Small intestine (tissue), 7 donors: ENCODE measurements at regions not wholly inside any gene's neighbourhood (a gene's known extent, or its start where the extent isn't known, plus 50 kb on each side); places are given as distances from the start of the nearest gene placed in this dataset.
"Not testable (repeated sequence)": the region's sequence is repeated elsewhere in the genome, so short reads cannot be mapped to it uniquely, and the experiment has no call there.

Experiments used
- DNase-seq, 2 donors: peaks; one replicate each; pipeline versions ENCODE4 v3.0.0 to v3.0.0-alpha.2; 2013
- FAIRE-seq: peaks from 2 replicates; lab custom pipeline; 2012; peaks lifted over from hg19 to GRCh38; lab: Jason Lieb, UNC
- H3K27ac ChIP-seq, 3 donors: one replicate each; pipeline ENCODE4 v1.5.1; 2013; ENCODE audit warnings: low read length in 2 of 3, mild to moderate bottlenecking in 2 of 3, control low read depth in 1 of 3, inconsistent platforms in 1 of 3, low read depth in 1 of 3, moderate library complexity in 1 of 3
- H3K27me3 ChIP-seq, 3 donors: one replicate each; pipeline ENCODE4 v1.6.1; 2013; ENCODE audit warnings: low read length in 3 of 3, inconsistent platforms in 1 of 3; ENCODE audit not compliant: control insufficient read depth in 3 of 3, insufficient read depth in 3 of 3
- H3K36me3 ChIP-seq, 3 donors: one replicate each; pipeline ENCODE4 v1.6.1; 2013; ENCODE audit warnings: low read length in 3 of 3, inconsistent platforms in 1 of 3, low read depth in 1 of 3, mild to moderate bottlenecking in 1 of 3, moderate library complexity in 1 of 3; ENCODE audit not compliant: control insufficient read depth in 3 of 3, insufficient read depth in 2 of 3
- H3K4me1 ChIP-seq, 3 donors: one replicate each; pipeline ENCODE4 v1.6.1; 2013; ENCODE audit warnings: low read length in 2 of 3, inconsistent platforms in 1 of 3, low read depth in 1 of 3, mild to moderate bottlenecking in 1 of 3, moderate library complexity in 1 of 3; ENCODE audit not compliant: control insufficient read depth in 3 of 3, insufficient read depth in 2 of 3
- H3K4me3 ChIP-seq, 3 donors: one replicate each; pipeline ENCODE4 v1.5.1; 2013; ENCODE audit warnings: low read length in 3 of 3, control low read depth in 1 of 3, inconsistent platforms in 1 of 3, low read depth in 1 of 3, mild to moderate bottlenecking in 1 of 3, moderate library complexity in 1 of 3
- H3K9me3 ChIP-seq, 2 donors: one replicate each; pipeline ENCODE4 v1.6.1; 2013; ENCODE audit warnings: low read depth in 1 of 2, low read length in 1 of 2; ENCODE audit not compliant: control insufficient read depth in 2 of 2, insufficient read depth in 1 of 2
- WGBS, 3 donors: extraction: QIAGEN DNeasy Blood & Tissue Kit; methylation state at CpG; one replicate each; pipeline ENCODE4 v1.1.7; 2013; 5-methylcytosine and 5-hydroxymethylcytosine counted together
- donor health status: healthy with polysubstance abuse.
- donor health status: control.
- donor health status: control.
- donor health status: Bipolar disorder and iron deficiency.
- donor health status: healthy.

- Histone ChIP-seq H3K27me3 (no peaks in the 10 kb centered on the region), H3K9me3 (no peaks in the 10 kb centered on the region), H3K4me3 (no peak overlapping the region), H3K27ac (no peak overlapping the region), H3K4me1 (no peaks in the 10 kb centered on the region), H3K36me3 (no peaks in the 10 kb centered on the region)
- FAIRE-seq = no peak
- no peak for DNase-seq
- WGBS, 3 donors = 13 to 38% (median 31%) methylated on average over 1 of the region's 1 CpG
Measured at GRCh38 chr12:25322351-25322750, 71.6 kb upstream of the KRAS start.

DNA sequence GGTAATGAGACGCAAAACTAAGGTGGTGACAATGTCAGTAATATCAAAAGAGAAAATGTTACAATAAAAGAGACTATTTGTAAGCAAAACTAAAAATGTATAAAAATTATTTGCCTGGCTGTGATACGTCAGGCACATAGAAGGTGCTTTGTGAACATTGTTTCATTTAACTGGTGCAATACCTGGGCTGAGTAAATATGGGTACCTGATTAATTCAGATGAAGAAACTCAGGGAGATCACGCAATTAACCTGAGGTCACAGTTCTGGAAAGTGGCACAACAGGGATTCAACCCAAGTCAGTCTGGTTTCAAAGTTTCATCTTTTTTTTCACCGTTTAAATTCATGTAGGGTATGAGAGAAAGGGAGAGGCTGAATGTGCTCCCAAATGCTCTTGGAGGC lies 71.0 kb upstream of the KRAS start:
- Histone ChIP-seq H3K9me3 (no peaks in the 10 kb centered on the region), H3K27me3 (no peaks in the 10 kb centered on the region), H3K4me3 (no peak overlapping the region), H3K4me1 (no peaks in the 10 kb centered on the region), H3K27ac (no peak overlapping the region), H3K36me3 (no peaks in the 10 kb centered on the region)
- 86 to 92% (median 87%) methylated on average over 4 of the region's 4 CpGs for WGBS, 3 donors
- FAIRE-seq (no peak), DNase-seq (no peak)

DNA sequence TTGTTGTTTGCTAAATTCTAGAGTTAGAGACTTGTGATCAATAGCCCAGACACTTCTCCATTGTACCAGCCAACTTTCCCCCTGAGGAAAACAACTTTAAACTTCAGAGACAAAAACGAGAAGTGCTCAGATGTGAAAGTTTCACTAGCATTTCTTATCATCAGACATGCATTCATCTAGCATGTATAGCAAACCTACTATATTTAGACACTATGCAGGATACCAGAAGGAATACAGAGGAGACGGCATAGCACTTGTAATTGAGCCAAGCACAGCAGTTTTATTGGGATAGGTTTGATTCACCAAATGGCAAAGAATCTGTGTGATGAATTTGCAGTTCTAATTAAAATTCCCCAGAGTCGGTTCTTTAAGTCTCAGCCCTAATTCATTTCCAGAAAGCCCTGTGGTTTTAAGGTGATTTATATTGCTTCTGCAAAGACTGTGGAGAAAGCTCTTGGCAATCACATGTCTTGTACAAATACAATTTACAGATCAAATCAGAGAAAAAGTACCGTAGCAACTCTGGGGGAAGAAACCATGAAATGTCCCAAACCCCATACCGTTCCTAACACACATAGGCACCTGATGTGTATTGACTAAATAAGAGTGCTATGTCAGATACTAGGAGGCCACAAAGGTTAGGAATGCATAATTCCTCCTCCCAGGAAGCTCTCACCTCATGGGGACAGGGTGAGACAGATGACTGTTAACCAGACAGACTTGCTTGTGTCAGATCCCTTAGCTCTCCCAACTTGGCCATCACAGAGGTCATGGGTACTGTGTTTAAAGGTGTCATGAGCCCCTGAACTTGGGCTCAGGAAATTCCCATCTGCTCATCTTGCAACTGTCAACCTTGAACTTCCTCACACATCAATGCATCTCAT lies 69.6 kb upstream of the KRAS start:
- H3K9me3 ChIP-seq = no peaks in the 10 kb centered on the region
- FAIRE-seq (no peak), DNase-seq (no peak)
- no peak overlapping the region for H3K27ac ChIP-seq
- WGBS, 3 donors = 29 to 40% (median 36%) methylated on average over 5 of the region's 5 CpGs
- H3K4me3 ChIP-seq = no peak overlapping the region
- H3K36me3 ChIP-seq = no peaks in the 10 kb centered on the region
- no peaks in the 10 kb centered on the region for H3K27me3 ChIP-seq
- H3K4me1 ChIP-seq = no peaks in the 10 kb centered on the region

- 88 to 91% (median 88%) methylated on average over 7 of the region's 7 CpGs for WGBS, 3 donors
- Histone ChIP-seq H3K27ac (no peak overlapping the region), H3K9me3 (no peaks in the 10 kb centered on the region), H3K27me3 (no peaks in the 10 kb centered on the region), H3K36me3 (no peaks in the 10 kb centered on the region), H3K4me1 (no peaks in the 10 kb centered on the region), H3K4me3 (no peak overlapping the region)
- DNase-seq (no peak), FAIRE-seq (no peak)
Measured at GRCh38 chr12:25319233-25319984, 68.7 kb upstream of the KRAS start.

DNA sequence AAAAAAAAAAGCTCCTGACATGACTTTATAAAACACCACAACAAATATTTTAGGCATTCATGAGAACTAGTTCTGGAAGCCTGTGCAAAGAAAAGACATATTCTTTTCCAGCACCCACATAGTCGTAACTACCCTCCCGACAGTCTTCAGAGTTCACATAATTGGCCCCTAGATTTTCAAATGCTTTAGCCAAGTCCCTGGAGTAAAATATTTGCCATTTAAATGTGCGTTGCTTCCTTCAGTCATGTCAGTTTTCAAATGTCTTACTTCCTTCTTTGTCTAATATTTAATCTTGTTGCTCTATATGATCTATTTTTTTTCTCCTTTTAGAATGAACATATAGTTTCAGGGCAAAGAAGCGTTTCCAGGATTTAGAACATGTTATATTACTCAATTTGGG lies 66.8 kb upstream of the KRAS start:
- no peak for DNase-seq
- Histone ChIP-seq H3K4me1 (no peaks in the 10 kb centered on the region), H3K4me3 (no peak overlapping the region), H3K27ac (no peak overlapping the region), H3K27me3 (no peaks in the 10 kb centered on the region), H3K9me3 (no peaks in the 10 kb centered on the region), H3K36me3 (no peaks in the 10 kb centered on the region)
- FAIRE-seq = no peak
- WGBS, 3 donors = 46 to 64% (median 63%) methylated on average over 4 of the region's 4 CpGs

GRCh38 chr12:25315388-25315787 lies 64.7 kb upstream of the KRAS start:
- FAIRE-seq = no peak
- no peaks in the 10 kb centered on the region for H3K27me3 ChIP-seq
- no peaks in the 10 kb centered on the region for H3K36me3 ChIP-seq
- no peak for DNase-seq
- no peak overlapping the region for H3K4me3 ChIP-seq
- H3K9me3 ChIP-seq = no peaks in the 10 kb centered on the region
- H3K27ac ChIP-seq = no peak overlapping the region
- no peaks in the 10 kb centered on the region for H3K4me1 ChIP-seq

- H3K9me3 ChIP-seq = not testable (repeated sequence)
Measured at GRCh38 chr12:25313266-25313990, 62.7 kb upstream of the KRAS start.

DNA sequence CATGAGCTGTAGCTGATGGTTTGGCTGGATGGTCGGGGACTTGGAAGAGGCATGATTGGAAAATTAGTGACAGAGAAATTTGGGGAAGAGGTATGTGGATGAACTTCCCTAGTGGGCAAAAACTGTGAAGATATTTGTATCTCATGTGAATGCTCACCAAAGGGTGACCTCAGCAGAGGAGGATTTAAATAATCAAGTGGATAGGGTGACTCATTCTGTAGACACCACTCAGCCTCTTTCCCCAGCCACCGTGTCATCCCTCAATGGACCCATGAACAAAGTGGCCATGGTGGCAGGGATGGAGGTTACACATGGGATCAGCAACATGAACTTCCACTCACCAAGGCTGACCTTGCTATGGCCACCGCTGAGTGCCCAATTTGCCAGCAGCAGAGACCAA lies 60.8 kb upstream of the KRAS start:
- Histone ChIP-seq H3K36me3 (no peaks in the 10 kb centered on the region), H3K4me3 (no peak overlapping the region), H3K9me3 (no peaks in the 10 kb centered on the region), H3K27me3 (no peaks in the 10 kb centered on the region), H3K27ac (no peak overlapping the region), H3K4me1 (no peaks in the 10 kb centered on the region)
- FAIRE-seq (no peak), DNase-seq (no peak)
- 64 to 83% (median 79%) methylated on average over 3 of the region's 3 CpGs for WGBS, 3 donors

More at GRCh38 chr12:25313266-25313990, 62.7 kb upstream of the KRAS start:
- not testable (repeated sequence) for FAIRE-seq, H3K4me1 ChIP-seq, H3K27me3 ChIP-seq, H3K36me3 ChIP-seq, H3K27ac ChIP-seq, DNase-seq, H3K4me3 ChIP-seq
- WGBS, 3 donors = 64 to 83% (median 83%) methylated on average over 4 of the region's 4 CpGs
